GM21825 (cell line): ENCODE measurements at regions not wholly inside any gene's neighbourhood (a gene's known extent, or its start where the extent isn't known, plus 50 kb on each side); places are given as distances from the start of the nearest gene placed in this dataset.

Experiments
- ATAC-seq: cut with Tn5 transposase; IDR thresholded peaks from one replicate; pipeline ENCODE4 v1.9.1; 2021; ENCODE audit warnings: mild to moderate bottlenecking, moderate library complexity; ENCODE audit not compliant: unreplicated experiment

- ATAC-seq, result no peak
Measured at GRCh38 chr3:30457081-30457480, 149.3 kb upstream of the TGFBR2 start.

GRCh38 chr3:30457726-30458125, 148.7 kb upstream of the TGFBR2 start:
- no peak for ATAC-seq

GRCh38 chr3:30458376-30459171, 147.8 kb upstream of the TGFBR2 start:
- ATAC-seq, result no peak

GRCh38 chr3:30461311-30461710, 145.1 kb upstream of the TGFBR2 start:
- no peak for ATAC-seq

- ATAC-seq, result no peak
Measured at GRCh38 chr3:30462721-30463470, 143.5 kb upstream of the TGFBR2 start.

- no peak for ATAC-seq
Measured at GRCh38 chr3:30464381-30464780, 142.0 kb upstream of the TGFBR2 start.

- ATAC-seq, result no peak
Measured at GRCh38 chr3:30465454-30465853, 140.9 kb upstream of the TGFBR2 start.

GRCh38 chr3:30467596-30468238, 138.7 kb upstream of the TGFBR2 start:
- no peak for ATAC-seq

- ATAC-seq, result no peak
Measured at GRCh38 chr3:30469133-30469532, 137.3 kb upstream of the TGFBR2 start.

- ATAC-seq, result no peak
Measured at GRCh38 chr3:30470496-30470895, 135.9 kb upstream of the TGFBR2 start.

GRCh38 chr3:30471066-30471465, 135.3 kb upstream of the TGFBR2 start:
- ATAC-seq, result no peak

GRCh38 chr3:30471796-30472489, 134.5 kb upstream of the TGFBR2 start:
- no peak for ATAC-seq

GRCh38 chr3:30473374-30474051, 132.9 kb upstream of the TGFBR2 start:
- ATAC-seq, result no peak

GRCh38 chr3:30474371-30474770, 132.0 kb upstream of the TGFBR2 start:
- no peak for ATAC-seq

- peak; percentile 90 for ATAC-seq
Measured at GRCh38 chr3:30475038-30475808, 131.2 kb upstream of the TGFBR2 start.

GRCh38 chr3:30475809-30476178, 130.6 kb upstream of the TGFBR2 start:
- no peak for ATAC-seq

GRCh38 chr3:30476368-30477084, 129.9 kb upstream of the TGFBR2 start:
- ATAC-seq, result no peak

GRCh38 chr3:30477149-30477921, 129.1 kb upstream of the TGFBR2 start:
- ATAC-seq, result no peak
